Heart left ventricle (tissue), 13 donors: ENCODE measurements at regions not wholly inside any gene's neighbourhood (a gene's known extent, or its start where the extent isn't known, plus 50 kb on each side); places are given as distances from the start of the nearest gene placed in this dataset.

Experiments
- POLR2A ChIP-seq, 2 donors: fragments of 450-650 bp; IDR thresholded peaks; one replicate each; pipeline ENCODE4 v1.6.1; 2017; ENCODE audit warnings: antibody characterized with exemption in 2 of 2, mild to moderate bottlenecking in 2 of 2, moderate library complexity in 2 of 2
- TF ChIP-seq, protein P1 (sequence below), 12 donors: fragments of 200-600 bp; sonication (generic) in 4 of 12; IDR thresholded peaks; one replicate each; pipeline versions ENCODE4 v1.5.0 to v1.8.0; 2018 to 2022; ENCODE audit warnings: antibody characterized with exemption in 12 of 12, mild to moderate bottlenecking in 5 of 12
- donor health status: ischemic (EF 13 %, LVEDD 7.1; RV severe dilation, severe dysfunction).
- donor health status: DM: no; HTN: yes; CAD: no.
- donor health status: DM: no; HTN: no; CAD: no.
- donor health status: ischemic (EF 25% LVEDD 6.9; RV normal size, moderate dysfunction).
- donor health status: ischemic (EF 25% LVEDD 5.7; RV mildly dilated, moderate dysfunction).
- donor health status: ischemic (EF 35%, LVEDD 5.7; RV mildly dilated, moderate dysfunction).
- donor health status: nonischemic (EF 11% LVEDD 7.7; RV severe dilation, severe dysfunction).
- donor health status: DM: yes; HTN: yes; CAD: no.
- donor health status: PGD.
- donor health status: ischemic (EF 29% LVEDD 5.4; RV normal size, mild dysfunction).
- donor health status: nonischemic (EF 23%, LVEDD 6.1; RV moderate dilation, normal function).

DNA sequence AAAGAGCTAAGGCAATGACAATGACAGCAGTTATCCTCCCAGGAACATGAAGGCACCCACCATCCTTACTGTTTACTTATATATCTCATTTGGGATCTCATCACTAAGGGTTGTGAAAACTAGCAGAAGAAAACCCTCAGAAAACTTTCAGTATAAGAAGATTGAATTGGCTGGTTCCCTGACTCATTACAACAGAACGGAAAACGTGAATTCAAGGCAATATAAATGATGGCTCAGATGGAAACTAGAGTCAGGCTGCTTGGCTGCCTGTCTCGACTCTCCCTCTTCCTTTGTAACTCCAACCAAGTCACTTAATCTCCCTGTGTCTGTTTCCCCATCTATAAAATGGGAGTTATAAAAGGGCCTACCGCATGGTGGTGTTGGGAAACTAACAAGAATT, 387.1 kb upstream of the JARID2 start:
- TF ChIP-seq, protein P1, sequence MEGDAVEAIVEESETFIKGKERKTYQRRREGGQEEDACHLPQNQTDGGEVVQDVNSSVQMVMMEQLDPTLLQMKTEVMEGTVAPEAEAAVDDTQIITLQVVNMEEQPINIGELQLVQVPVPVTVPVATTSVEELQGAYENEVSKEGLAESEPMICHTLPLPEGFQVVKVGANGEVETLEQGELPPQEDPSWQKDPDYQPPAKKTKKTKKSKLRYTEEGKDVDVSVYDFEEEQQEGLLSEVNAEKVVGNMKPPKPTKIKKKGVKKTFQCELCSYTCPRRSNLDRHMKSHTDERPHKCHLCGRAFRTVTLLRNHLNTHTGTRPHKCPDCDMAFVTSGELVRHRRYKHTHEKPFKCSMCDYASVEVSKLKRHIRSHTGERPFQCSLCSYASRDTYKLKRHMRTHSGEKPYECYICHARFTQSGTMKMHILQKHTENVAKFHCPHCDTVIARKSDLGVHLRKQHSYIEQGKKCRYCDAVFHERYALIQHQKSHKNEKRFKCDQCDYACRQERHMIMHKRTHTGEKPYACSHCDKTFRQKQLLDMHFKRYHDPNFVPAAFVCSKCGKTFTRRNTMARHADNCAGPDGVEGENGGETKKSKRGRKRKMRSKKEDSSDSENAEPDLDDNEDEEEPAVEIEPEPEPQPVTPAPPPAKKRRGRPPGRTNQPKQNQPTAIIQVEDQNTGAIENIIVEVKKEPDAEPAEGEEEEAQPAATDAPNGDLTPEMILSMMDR (IDR thresholded peaks at IDR 0.05) = no peak
- TF ChIP-seq POLR2A (IDR thresholded peaks at IDR 0.05) = no peak
